GM12878 (cell line): ENCODE measurements at regions not wholly inside any gene's neighbourhood (a gene's known extent, or its start where the extent isn't known, plus 50 kb on each side); places are given as distances from the start of the nearest gene placed in this dataset.

Source experiments
- ATAC-seq: fragments of 200-7000 bp; cut with Tn5 transposase; 3 replicates; pipeline ENCODE4 v1.9.1; 2020; ENCODE audit warnings: mild to moderate bottlenecking, moderate library complexity
- BruUV-seq: library from RNA; stranded (reverse); fragments of 400-500 nt; replicated peaks from 2 replicates; lab custom pipeline; 2021; lab: Mats Ljungman, UMichigan
- CTCF ChIA-PET: fragments of 300-600 bp; sonication (Branson Sonifier 250); formaldehyde crosslinking; extraction: SDS; loops from one replicate; lab custom pipeline; 2021; ENCODE audit warnings: inconsistent platforms; lab: Yijun Ruan, JAX
- POLR2A ChIA-PET: fragments of 350-600 bp; formaldehyde crosslinking; extraction: SDS; loops from one replicate; lab custom pipeline; 2021; ENCODE audit warnings: inconsistent platforms; lab: Charles Lee
- RAD21 ChIA-PET: fragments of 300-600 bp; sonication (Branson Sonifier 250); formaldehyde crosslinking; loops from one replicate; lab custom pipeline; 2023; ENCODE audit warnings: antibody characterized with exemption; ENCODE audit not compliant: unreplicated experiment; lab: Charles Lee
- SMC1A ChIA-PET: fragments of 300-600 bp; sonication (Branson Sonifier 250); formaldehyde crosslinking; loops from one replicate; lab custom pipeline; 2023; ENCODE audit not compliant: unreplicated experiment, uncharacterized antibody; lab: Charles Lee
- DNase-seq: peaks from one replicate; pipeline ENCODE4 v3.0.0-alpha.2; 2011; ENCODE audit warnings: low read depth, low spot score
- FAIRE-seq: peaks from 3 replicates; lab custom pipeline; 2011; peaks lifted over from hg19 to GRCh38; lab: Jason Lieb, UNC
- H2AFZ ChIP-seq: 2 replicates; pipeline ENCODE4 v1.6.0; 2011; ENCODE audit warnings: low read depth, low read length, control low read depth; ENCODE audit not compliant: control insufficient read depth
- H3K27ac ChIP-seq: 2 replicates; pipeline ENCODE4 v1.5.1; 2011; ENCODE audit warnings: control low read depth; ENCODE audit not compliant: control insufficient read depth, insufficient read depth
- H3K27me3 ChIP-seq, 2 experiments: replicated peaks in 1 of 2; 2 replicates each; pipeline versions ENCODE4 v1.6.0 to v1.6.1; 2011; ENCODE audit warnings: low read length in 1 of 2; ENCODE audit not compliant: control insufficient read depth in 2 of 2, insufficient read depth in 2 of 2
- H3K36me3 ChIP-seq, 2 experiments: 2 replicates each; pipeline ENCODE4 v1.5.1; 2011; ENCODE audit warnings: low read length in 1 of 2; ENCODE audit not compliant: control insufficient read depth in 2 of 2, insufficient read depth in 2 of 2
- H3K4me1 ChIP-seq: 2 replicates; pipeline ENCODE4 v1.6.1; 2011; ENCODE audit warnings: mild to moderate bottlenecking, low read length, moderate library complexity, mixed read lengths; ENCODE audit not compliant: control insufficient read depth, insufficient read depth
- H3K4me2 ChIP-seq: 2 replicates; pipeline ENCODE4 v1.6.0; 2011; ENCODE audit warnings: control low read depth; ENCODE audit not compliant: control insufficient read depth, insufficient read depth
- H3K4me3 ChIP-seq: fragments of 200-600 bp; sonication (generic); 2 replicates; pipeline ENCODE4 v1.5.1; 2016
- H3K79me2 ChIP-seq: 2 replicates; pipeline ENCODE4 v1.6.0; 2011; ENCODE audit warnings: low read length; ENCODE audit not compliant: control insufficient read depth, insufficient read depth
- H3K9ac ChIP-seq: 2 replicates; pipeline ENCODE4 v1.8.0; 2011; ENCODE audit warnings: low read length, control low read depth, mixed read lengths; ENCODE audit not compliant: control insufficient read depth, insufficient read depth
- H3K9me3 ChIP-seq: replicated peaks from 3 replicates; pipeline ENCODE4 v1.5.1; 2011; ENCODE audit warnings: mild to moderate bottlenecking, low read length; ENCODE audit not compliant: control insufficient read depth, insufficient read depth
- H4K20me1 ChIP-seq: 2 replicates; pipeline ENCODE4 v1.6.0; 2011; ENCODE audit not compliant: control insufficient read depth, insufficient read depth
- CHD2 ChIP-seq: IDR thresholded peaks from 2 replicates; pipeline ENCODE4 v1.6.1; 2011; ENCODE audit warnings: low read depth, low read length, improper control_type of control experiment, borderline replicate concordance
- CREM ChIP-seq: IDR thresholded peaks from 2 replicates; pipeline ENCODE4 v1.6.1; 2014; ENCODE audit warnings: antibody characterized with exemption, low read depth
- HCFC1 ChIP-seq: fragments of 150-350 bp; IDR thresholded peaks from 2 replicates; pipeline ENCODE4 v1.6.1; 2014; ENCODE audit warnings: low read length
- HDAC6 ChIP-seq: fragments of 200-600 bp; sonication (generic); IDR thresholded peaks from one replicate; pipeline ENCODE4 v1.8.0; 2017; ENCODE audit warnings: antibody characterized with exemption; ENCODE audit not compliant: unreplicated experiment
- IRF4 ChIP-seq: IDR thresholded peaks from 2 replicates; pipeline ENCODE4 v1.6.1; 2011; ENCODE audit warnings: low read depth, low read length
- JUND ChIP-seq: IDR thresholded peaks from 2 replicates; pipeline ENCODE4 v1.6.1; 2012; ENCODE audit warnings: low read depth, mild to moderate bottlenecking, low read length, improper control_type of control experiment, moderate library complexity
- LARP7 ChIP-seq: fragments of 450-650 bp; IDR thresholded peaks from 2 replicates; pipeline ENCODE4 v1.6.1; 2017; ENCODE audit warnings: mild to moderate bottlenecking
- NKRF ChIP-seq: fragments of 450-650 bp; conservative IDR thresholded peaks from 2 replicates; pipeline ENCODE4 v1.6.1; 2017; ENCODE audit warnings: mild to moderate bottlenecking, moderate library complexity
- POLR2AphosphoS5 ChIP-seq: IDR thresholded peaks from 2 replicates; pipeline ENCODE4 v1.6.1; 2011; ENCODE audit warnings: mild to moderate bottlenecking, low read length, inconsistent platforms
- SREBF2 ChIP-seq: IDR thresholded peaks from 2 replicates; pipeline ENCODE4 v1.6.1; 2012; ENCODE audit warnings: mild to moderate bottlenecking, low read length
- STAT3 ChIP-seq: IDR thresholded peaks from 2 replicates; pipeline ENCODE4 v1.6.1; 2011; ENCODE audit warnings: low read depth, low read length, improper control_type of control experiment
- TCF3 ChIP-seq: IDR thresholded peaks from 2 replicates; pipeline ENCODE4 v1.6.1; 2012; ENCODE audit warnings: low read depth, mild to moderate bottlenecking, low read length, borderline replicate concordance; ENCODE audit not compliant: insufficient read depth
- USF2 ChIP-seq: IDR thresholded peaks from 2 replicates; pipeline ENCODE4 v1.6.1; 2011; ENCODE audit warnings: low read depth, low read length, improper control_type of control experiment, borderline replicate concordance
- YBX1 ChIP-seq: fragments of 450-650 bp; IDR thresholded peaks from 2 replicates; pipeline ENCODE4 v1.6.1; 2016; ENCODE audit warnings: antibody characterized with exemption
- WGBS: methylation state at CpG from one replicate; pipeline ENCODE4 v1.1.6; 2016; ENCODE audit warnings: low lambda C conversion rate; ENCODE audit not compliant: insufficient replicate concordance, insufficient coverage; ENCODE audit errors: missing lambda C conversion rate; 5-methylcytosine and 5-hydroxymethylcytosine counted together
- in situ Hi-C: fragments of 300-500 bp; cut with MboI; formaldehyde crosslinking; loops from 9 replicates; pipeline ENCODE4 v1.14.3; 2018; ENCODE audit warnings: mixed read lengths
- intact Hi-C: fragments of 100-400 bp; cut with micrococcal nuclease; formaldehyde crosslinking; loops from one replicate; pipeline ENCODE4 v1.14.2; 2022; ENCODE audit not compliant: unreplicated experiment

- TF ChIP-seq USF2: no peak
- no peak for TF ChIP-seq HCFC1
- TF ChIP-seq CHD2: no peak
Observed at GRCh38 chr2:186308347-186308746, 177.7 kb upstream of the ZC3H15 start (continued).

- FAIRE-seq: no peak
Observed at GRCh38 chr2:186309901-186310300, 176.2 kb upstream of the ZC3H15 start.

More at GRCh38 chr2:186309901-186310300, 176.2 kb upstream of the ZC3H15 start:
- Histone ChIP-seq H3K27ac (no peak overlapping the region), H4K20me1 (no peaks in the 10 kb centered on the region), H3K27me3 (no peaks in the 10 kb centered on the region), H3K4me2 (no peak overlapping the region), H3K4me3 (no peak overlapping the region), H3K9ac (no peak overlapping the region), H3K36me3 (no peaks in the 10 kb centered on the region; a peak in 1 of 4 replicates), H2AFZ (no peak overlapping the region), H3K9me3 (no peaks in the 10 kb centered on the region), H3K79me2 (no peaks in the 10 kb centered on the region), H3K4me1 (no peaks in the 10 kb centered on the region)
- in situ Hi-C loops (no loop called here), intact Hi-C loops (no loop called here)
- no peak for DNase-seq
- SMC1A ChIA-PET: no interaction called here
- RAD21 ChIA-PET: no interaction called here
- CTCF ChIA-PET: no interaction called here
- WGBS: 70% methylated on average over 2 of the region's 2 CpGs
- POLR2A ChIA-PET: no interaction called here
- no peak for ATAC-seq
- TF ChIP-seq YBX1 (no peak), IRF4 (no peak), LARP7 (no peak), JUND (no peak), CREM (no peak), TCF3 (no peak), STAT3 (no peak), SREBF2 (no peak), NKRF (no peak), POLR2AphosphoS5 (no peak), HDAC6 (no peak)
- BruUV-seq: no TSS peak
